ENCODE measurements at regions not wholly inside any gene's neighbourhood (a gene's known extent, or its start where the extent isn't known, plus 50 kb on each side); places are given as distances from the start of the nearest gene placed in this dataset.

- no peak for TF ChIP-seq ZNF121 (CRISPR knock-in tag; IDR thresholded peaks at IDR 0.05)
Observed at GRCh38 chr11:113584371-113584770, 109.2 kb upstream of the DRD2 start (continued).

GRCh38 chr11:113581713-113582112 lies 106.5 kb upstream of the DRD2 start:
- Histone ChIP-seq H3K79me2 (ENCODE audit: insufficient read depth, low read length) (no peaks in the 10 kb centered on the region), H4K20me1 (ENCODE audit: insufficient read depth, low read length) (no peaks in the 10 kb centered on the region), H3K27ac (ENCODE audit: extremely low read length, insufficient read depth, low read length) (no peak overlapping the region), H3K4me3 (replicated peaks in 1 of 3; ENCODE audit: insufficient read depth in 1 of 3, low read depth in 2 of 3, low read length in 3 of 3) (no peak overlapping the region), H3K4me2 (ENCODE audit: low read depth, low read length) (no peak overlapping the region), H2AFZ (ENCODE audit: low read length) (no peak overlapping the region), H3K27me3 (ENCODE audit: control insufficient read depth in 1 of 2, insufficient read depth in 2 of 2, low read length in 2 of 2) (peaks cover 0 to 13% of the 10 kb centered on the region in 2 experiments; a peak in 1 of 5 replicates), H3K9ac (ENCODE audit: insufficient read depth, low read depth, low read length) (no peak overlapping the region), H3K9me3 (ENCODE audit: low read length) (no peaks in the 10 kb centered on the region), H3K36me3 (replicated peaks in 1 of 2; ENCODE audit: control insufficient read depth in 1 of 2, insufficient read depth in 2 of 2, low read length in 2 of 2) (no peaks in the 10 kb centered on the region), H3K4me1 (ENCODE audit: insufficient read depth, low read length) (no peaks in the 10 kb centered on the region)
- DNase-seq (ENCODE audit: low spot score) = no peak
- POLR2A ChIA-PET = no interaction called here
- CTCF ChIA-PET (ENCODE audit: low intra/inter-chr PET ratio, low total read pairs) = no interaction called here
- in situ Hi-C loops (cut with HindIII; ENCODE audit: extremely low pct_ligation_motif_present, low pct_unique_long_range_greater_than_20kb) = no loop called here
- TF ChIP-seq PLSCR1 (CRISPR knock-in tag; IDR thresholded peaks at IDR 0.05; ENCODE audit: borderline replicate concordance) (no peak), CEBPB (IDR thresholded peaks at IDR 0.05; ENCODE audit: borderline replicate concordance, low read depth, low read length) (peak; percentile 63)
- no TSS peak for BruUV-seq (replicated peaks)
- no peak for FAIRE-seq
- intact Hi-C loops (cut with micrococcal nuclease; ENCODE audit: unreplicated experiment) = no loop called here
- no peak for ATAC-seq
- WGBS (ENCODE audit: low lambda C conversion rate) = 26% methylated on average over 3 of the region's 3 CpGs

DNA sequence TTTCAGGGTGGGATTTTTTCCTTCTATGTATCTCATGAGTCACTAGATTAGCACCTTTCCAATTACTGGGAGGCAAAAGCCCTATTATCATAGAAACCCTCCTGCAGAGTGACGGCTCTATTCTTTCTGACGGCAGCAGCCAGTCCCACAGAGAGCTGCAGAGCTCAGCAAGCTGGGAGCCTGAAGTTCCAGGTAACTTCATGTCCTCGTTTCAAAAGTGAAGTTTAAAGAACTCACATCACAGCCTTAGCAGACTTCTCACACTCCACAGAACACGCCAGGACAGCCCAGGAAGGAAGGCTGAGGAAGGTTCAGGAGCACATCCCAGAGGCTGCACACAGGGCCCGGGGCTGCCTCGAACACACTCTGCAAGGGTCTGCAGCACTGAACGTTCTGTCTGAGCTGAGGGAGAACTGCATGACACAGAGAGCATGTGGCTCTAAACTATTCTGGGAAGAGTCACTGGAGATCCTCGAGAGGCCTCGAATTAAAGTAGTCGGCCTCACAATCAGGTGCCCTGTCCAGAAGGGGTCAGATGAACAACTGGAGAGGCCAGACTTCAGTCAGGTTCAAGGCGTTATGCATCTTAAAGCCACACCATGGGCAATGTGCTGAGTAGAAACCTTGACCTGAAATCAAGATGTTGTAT lies 104.2 kb upstream of the DRD2 start:
- no peak overlapping the region for H3K4me2 ChIP-seq (ENCODE audit: low read depth, low read length)
- no peak overlapping the region for H2AFZ ChIP-seq (ENCODE audit: low read length)
- no peaks in the 10 kb centered on the region for H3K79me2 ChIP-seq (ENCODE audit: insufficient read depth, low read length)
- WGBS (ENCODE audit: low lambda C conversion rate) = 6% methylated on average over 6 of the region's 11 CpGs
- BruUV-seq (replicated peaks) = no TSS peak
- ChIA-PET POLR2A (no interaction called here), CTCF (ENCODE audit: low intra/inter-chr PET ratio, low total read pairs) (no interaction called here)
- DNase-seq (ENCODE audit: low spot score) (no peak), ATAC-seq (no peak), FAIRE-seq (no peak)
- H3K4me3 ChIP-seq (replicated peaks in 1 of 3; ENCODE audit: insufficient read depth in 1 of 3, low read depth in 2 of 3, low read length in 3 of 3) = no peak overlapping the region
- in situ Hi-C loops (cut with HindIII; ENCODE audit: extremely low pct_ligation_motif_present, low pct_unique_long_range_greater_than_20kb) (no loop called here), intact Hi-C loops (cut with micrococcal nuclease; ENCODE audit: unreplicated experiment) (no loop called here)
- no peak overlapping the region for H3K27ac ChIP-seq (ENCODE audit: extremely low read length, insufficient read depth, low read length)
- H3K36me3 ChIP-seq (replicated peaks in 1 of 2; ENCODE audit: control insufficient read depth in 1 of 2, insufficient read depth in 2 of 2, low read length in 2 of 2) = no peaks in the 10 kb centered on the region
- H4K20me1 ChIP-seq (ENCODE audit: insufficient read depth, low read length) = no peaks in the 10 kb centered on the region
- peaks cover 0 to 19% of the 10 kb centered on the region in 2 experiments; a peak in 1 of 5 replicates for H3K27me3 ChIP-seq (ENCODE audit: control insufficient read depth in 1 of 2, insufficient read depth in 2 of 2, low read length in 2 of 2)
- H3K4me1 ChIP-seq (ENCODE audit: insufficient read depth, low read length) = no peaks in the 10 kb centered on the region
- H3K9ac ChIP-seq (ENCODE audit: insufficient read depth, low read depth, low read length) = no peak overlapping the region
- no peaks in the 10 kb centered on the region for H3K9me3 ChIP-seq (ENCODE audit: low read length)
- TF ChIP-seq ATF6 (CRISPR knock-in tag; conservative IDR thresholded peaks at IDR 0.05) = no peak
- no peak for TF ChIP-seq HOXA5 (CRISPR knock-in tag; IDR thresholded peaks at IDR 0.05)
- TF ChIP-seq ZFP36 (IDR thresholded peaks at IDR 0.05; ENCODE audit: borderline replicate concordance, low read depth, low read length, partially characterized antibody) = no peak
- TF ChIP-seq ATM (IDR thresholded peaks at IDR 0.05; ENCODE audit: borderline replicate concordance) = no peak
- no peak for TF ChIP-seq RORA (CRISPR knock-in tag; IDR thresholded peaks at IDR 0.05)
- TF ChIP-seq, protein P1, sequence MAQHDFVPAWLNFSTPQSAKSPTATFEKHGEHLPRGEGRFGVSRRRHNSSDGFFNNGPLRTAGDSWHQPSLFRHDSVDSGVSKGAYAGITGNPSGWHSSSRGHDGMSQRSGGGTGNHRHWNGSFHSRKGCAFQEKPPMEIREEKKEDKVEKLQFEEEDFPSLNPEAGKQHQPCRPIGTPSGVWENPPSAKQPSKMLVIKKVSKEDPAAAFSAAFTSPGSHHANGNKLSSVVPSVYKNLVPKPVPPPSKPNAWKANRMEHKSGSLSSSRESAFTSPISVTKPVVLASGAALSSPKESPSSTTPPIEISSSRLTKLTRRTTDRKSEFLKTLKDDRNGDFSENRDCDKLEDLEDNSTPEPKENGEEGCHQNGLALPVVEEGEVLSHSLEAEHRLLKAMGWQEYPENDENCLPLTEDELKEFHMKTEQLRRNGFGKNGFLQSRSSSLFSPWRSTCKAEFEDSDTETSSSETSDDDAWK (CRISPR knock-in tag; IDR thresholded peaks at IDR 0.05) = no peak
- TF ChIP-seq NAIF1 (CRISPR knock-in tag; IDR thresholded peaks at IDR 0.05; ENCODE audit: borderline replicate concordance) = no peak
- TF ChIP-seq ZFP82 (CRISPR knock-in tag; IDR thresholded peaks at IDR 0.05; ENCODE audit: borderline replicate concordance) = no peak
- no peak for TF ChIP-seq ZBTB38 (CRISPR knock-in tag; IDR thresholded peaks at IDR 0.05)

Measured in HepG2 (cell line).